HT-29 (cell line): ENCODE measurements at regions not wholly inside any gene's neighbourhood (a gene's known extent, or its start where the extent isn't known, plus 50 kb on each side); places are given as distances from the start of the nearest gene placed in this dataset. TPM values are rescaled to one million over a fixed set of nuclear protein-coding genes. Genes with fewer than 3 reads are reported as not detected.

Experiments used
- small RNA-seq: library from RNA; depleted of rRNA; stranded (forward); fragments of <200 nt; gene quantifications from one replicate; pipeline ENCODE3, GENCODE V24; 2014

Small RNA genes lying in the stretch of these regions (small RNA-seq; reads per million reads assigned to genes)
- not detected for gene HMGN2P13
